ENCODE measurements at regions not wholly inside any gene's neighbourhood (a gene's known extent, or its start where the extent isn't known, plus 50 kb on each side); places are given as distances from the start of the nearest gene placed in this dataset.
"Not testable (repeated sequence)": the region's sequence is repeated elsewhere in the genome, so short reads cannot be mapped to it uniquely, and the experiment has no call there.

DNA sequence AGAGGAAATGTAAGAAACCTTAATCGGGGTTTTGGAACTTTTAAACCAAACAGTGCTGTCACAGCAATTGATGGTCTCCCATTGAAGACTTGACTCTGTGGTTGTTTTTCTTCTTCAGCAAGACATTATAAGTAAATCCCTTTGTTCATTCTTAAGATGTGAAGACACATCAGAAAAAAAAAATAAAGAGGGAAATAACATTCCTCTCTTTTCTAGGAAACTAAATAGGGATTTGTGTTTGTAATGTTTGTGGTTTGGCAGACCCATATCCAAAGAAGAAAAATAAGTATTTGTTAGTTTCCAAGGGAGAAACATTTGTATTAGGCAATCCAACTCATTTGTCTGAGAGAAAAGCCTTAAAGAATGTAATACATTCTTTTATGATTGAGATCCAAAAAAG is 359.9 kb downstream of the DSC3 start:
- H3K9me3 ChIP-seq = no peaks in the 10 kb centered on the region
- H3K36me3 ChIP-seq = no peaks in the 10 kb centered on the region
- DNase-seq (ENCODE audit: low spot score in 2 of 2) = no peak
- no peak overlapping the region for H3K27ac ChIP-seq
- H3K4me1 ChIP-seq = no peaks in the 10 kb centered on the region
- H3K27me3 ChIP-seq = no peaks in the 10 kb centered on the region
- H3K4me3 ChIP-seq = no peak overlapping the region
- no peak for TF ChIP-seq POLR2AphosphoS5 (IDR thresholded peaks at IDR 0.05)
- TF ChIP-seq POLR2A (IDR thresholded peaks at IDR 0.05) = no peak
- no peak for TF ChIP-seq EP300 (IDR thresholded peaks at IDR 0.05)
- TF ChIP-seq, protein P1, sequence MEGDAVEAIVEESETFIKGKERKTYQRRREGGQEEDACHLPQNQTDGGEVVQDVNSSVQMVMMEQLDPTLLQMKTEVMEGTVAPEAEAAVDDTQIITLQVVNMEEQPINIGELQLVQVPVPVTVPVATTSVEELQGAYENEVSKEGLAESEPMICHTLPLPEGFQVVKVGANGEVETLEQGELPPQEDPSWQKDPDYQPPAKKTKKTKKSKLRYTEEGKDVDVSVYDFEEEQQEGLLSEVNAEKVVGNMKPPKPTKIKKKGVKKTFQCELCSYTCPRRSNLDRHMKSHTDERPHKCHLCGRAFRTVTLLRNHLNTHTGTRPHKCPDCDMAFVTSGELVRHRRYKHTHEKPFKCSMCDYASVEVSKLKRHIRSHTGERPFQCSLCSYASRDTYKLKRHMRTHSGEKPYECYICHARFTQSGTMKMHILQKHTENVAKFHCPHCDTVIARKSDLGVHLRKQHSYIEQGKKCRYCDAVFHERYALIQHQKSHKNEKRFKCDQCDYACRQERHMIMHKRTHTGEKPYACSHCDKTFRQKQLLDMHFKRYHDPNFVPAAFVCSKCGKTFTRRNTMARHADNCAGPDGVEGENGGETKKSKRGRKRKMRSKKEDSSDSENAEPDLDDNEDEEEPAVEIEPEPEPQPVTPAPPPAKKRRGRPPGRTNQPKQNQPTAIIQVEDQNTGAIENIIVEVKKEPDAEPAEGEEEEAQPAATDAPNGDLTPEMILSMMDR (IDR thresholded peaks at IDR 0.05) = no peak
- WGBS = 39% methylated on average over 1 of the region's 1 CpG

DNA sequence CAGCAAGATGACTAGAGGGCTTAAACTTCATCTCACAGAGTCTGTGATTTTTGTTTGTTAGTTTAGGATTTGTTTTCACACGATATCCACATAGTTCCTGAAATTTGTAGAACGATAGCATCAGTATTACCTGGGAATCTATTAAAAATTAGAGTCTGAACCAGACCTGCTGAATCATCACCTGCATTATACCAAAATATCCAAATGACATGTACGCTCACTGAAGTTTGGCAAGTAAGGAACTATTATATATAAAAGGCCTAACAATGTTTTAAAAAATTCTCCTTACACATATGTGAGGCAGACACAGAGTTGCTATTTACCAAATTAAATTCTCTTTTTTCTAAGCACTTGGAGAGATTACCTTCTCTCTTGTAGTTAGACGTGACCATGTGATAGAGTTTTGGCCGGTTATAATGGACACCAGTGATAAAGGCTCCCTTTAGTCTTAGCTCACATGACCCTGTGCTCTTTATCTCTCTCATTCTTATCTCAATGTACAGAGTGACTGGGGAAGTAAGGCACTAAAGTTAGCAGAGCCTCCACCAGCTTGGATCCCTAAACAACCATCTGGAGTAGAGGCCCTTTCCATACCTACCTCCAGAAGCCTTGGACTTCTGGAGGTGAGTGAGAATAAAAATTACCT is 363.1 kb downstream of the DSC3 start:
- TF ChIP-seq EP300 (IDR thresholded peaks at IDR 0.05) (no peak), POLR2A (IDR thresholded peaks at IDR 0.05) (no peak), POLR2AphosphoS5 (IDR thresholded peaks at IDR 0.05) (no peak)
- TF ChIP-seq, protein P1 (IDR thresholded peaks at IDR 0.05) = no peak
- H3K27ac ChIP-seq = no peak overlapping the region
- WGBS = 86% methylated on average over 5 of the region's 5 CpGs
- H3K4me3 ChIP-seq = no peak overlapping the region
- no peaks in the 10 kb centered on the region for H3K9me3 ChIP-seq
- DNase-seq (ENCODE audit: low spot score in 2 of 2) = no peak
- H3K27me3 ChIP-seq = no peaks in the 10 kb centered on the region
- H3K36me3 ChIP-seq = no peaks in the 10 kb centered on the region
- no peaks in the 10 kb centered on the region for H3K4me1 ChIP-seq

DNA sequence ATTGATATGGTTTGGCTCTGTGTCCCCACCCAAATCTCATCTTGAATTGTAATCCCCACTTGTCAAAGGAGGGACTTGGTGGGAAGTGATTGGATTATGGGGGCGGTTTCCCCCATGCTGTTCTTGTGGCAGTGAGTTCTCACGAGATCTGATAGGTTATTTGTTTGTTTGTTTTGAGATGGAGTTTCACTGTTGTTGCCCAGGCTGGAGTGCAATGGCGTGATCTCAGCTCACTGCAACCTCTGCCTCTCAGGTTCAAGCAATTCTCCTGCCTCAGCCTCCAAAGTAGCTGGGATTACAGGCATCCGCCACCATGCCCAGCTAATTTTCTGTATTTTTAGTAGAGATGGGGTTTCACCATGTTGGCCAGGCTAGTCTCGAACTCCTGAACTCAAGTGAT is 364.7 kb downstream of the DSC3 start:
- not testable (repeated sequence) for H3K36me3 ChIP-seq; H3K4me1 ChIP-seq; H3K27ac ChIP-seq; H3K9me3 ChIP-seq; H3K4me3 ChIP-seq; H3K27me3 ChIP-seq; DNase-seq (ENCODE audit: low spot score in 2 of 2)
- 91% methylated on average over 5 of the region's 5 CpGs for WGBS

DNA sequence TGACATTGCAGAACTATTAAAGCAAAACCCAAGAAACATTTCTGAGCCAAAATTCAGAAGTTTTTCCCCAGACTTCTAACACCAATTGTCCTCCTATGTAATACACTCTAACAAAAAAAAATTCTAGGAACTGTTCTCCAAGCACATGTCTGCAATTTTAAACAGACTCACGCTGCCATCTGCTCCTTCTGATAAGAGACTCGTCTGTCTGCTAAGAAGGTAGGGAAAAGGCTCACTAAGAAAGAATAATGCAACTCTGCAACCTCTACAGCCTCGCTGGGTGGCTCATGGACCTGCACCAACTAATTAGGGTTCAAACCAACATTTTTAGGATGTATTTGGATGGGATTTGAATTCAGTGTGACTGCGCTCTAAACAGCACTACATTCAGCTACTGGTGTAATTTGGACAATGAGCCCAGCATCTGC is 366.5 kb downstream of the DSC3 start:
- Histone ChIP-seq H3K27me3 (no peaks in the 10 kb centered on the region), H3K4me1 (no peaks in the 10 kb centered on the region), H3K36me3 (no peaks in the 10 kb centered on the region), H3K9me3 (no peaks in the 10 kb centered on the region), H3K27ac (no peak overlapping the region), H3K4me3 (no peak overlapping the region)
- 26% methylated on average over 4 of the region's 4 CpGs for WGBS
- no peak for DNase-seq (ENCODE audit: low spot score in 2 of 2)
- TF ChIP-seq EP300 (IDR thresholded peaks at IDR 0.05) = no peak
- TF ChIP-seq POLR2AphosphoS5 (IDR thresholded peaks at IDR 0.05) = no peak
- TF ChIP-seq, protein P1 (IDR thresholded peaks at IDR 0.05) = no peak
- no peak for TF ChIP-seq POLR2A (IDR thresholded peaks at IDR 0.05)

DNA sequence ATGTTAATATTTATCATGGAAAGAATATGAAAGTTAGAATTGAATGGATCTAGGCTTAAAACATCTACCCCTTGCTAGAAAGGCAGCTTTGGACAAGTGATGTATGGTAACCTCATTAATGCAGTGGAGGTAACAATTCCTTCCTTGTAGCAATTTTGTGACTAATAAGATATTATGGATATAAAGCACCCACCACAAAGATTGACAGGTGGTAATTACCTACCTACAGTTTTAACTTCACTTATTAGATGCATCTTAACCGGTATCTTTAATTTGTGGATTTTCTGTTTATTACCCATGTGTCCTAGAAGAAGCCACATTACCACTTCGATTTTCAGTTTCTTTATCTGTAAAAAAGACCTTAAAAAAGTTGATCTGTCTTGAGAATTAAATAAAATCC is 367.0 kb downstream of the DSC3 start:
- no peaks in the 10 kb centered on the region for H3K36me3 ChIP-seq
- no peak for TF ChIP-seq EP300 (IDR thresholded peaks at IDR 0.05)
- TF ChIP-seq POLR2AphosphoS5 (IDR thresholded peaks at IDR 0.05) = no peak
- TF ChIP-seq, protein P1 (IDR thresholded peaks at IDR 0.05) = no peak
- no peak for TF ChIP-seq POLR2A (IDR thresholded peaks at IDR 0.05)
- H3K27me3 ChIP-seq = no peaks in the 10 kb centered on the region
- 77% methylated on average over 2 of the region's 2 CpGs for WGBS
- no peaks in the 10 kb centered on the region for H3K9me3 ChIP-seq
- DNase-seq (ENCODE audit: low spot score in 2 of 2) = no peak
- no peak overlapping the region for H3K27ac ChIP-seq
- no peak overlapping the region for H3K4me3 ChIP-seq
- no peaks in the 10 kb centered on the region for H3K4me1 ChIP-seq

DNA sequence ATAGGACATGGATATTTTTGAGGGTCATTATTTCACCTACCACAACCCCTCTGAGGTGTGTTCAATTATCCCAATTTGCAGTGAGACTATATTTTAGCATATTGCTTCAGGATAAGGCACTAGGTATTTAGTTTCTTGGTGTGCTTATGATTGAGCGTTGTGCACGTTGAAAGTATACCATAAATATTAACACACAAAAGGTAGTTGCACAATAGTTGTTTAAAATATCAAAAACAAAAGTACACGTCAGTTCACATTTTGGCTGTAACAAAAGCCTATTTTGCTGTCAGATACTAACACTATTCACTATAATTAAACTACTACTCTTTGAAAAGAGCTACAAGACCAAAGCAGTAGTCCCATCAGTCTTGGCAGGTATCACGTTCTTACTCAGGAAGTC is 367.5 kb downstream of the DSC3 start:
- no peak overlapping the region for H3K27ac ChIP-seq
- H3K4me3 ChIP-seq = no peak overlapping the region
- 69% methylated on average over 4 of the region's 4 CpGs for WGBS
- no peaks in the 10 kb centered on the region for H3K4me1 ChIP-seq
- no peak for DNase-seq (ENCODE audit: low spot score in 2 of 2)
- no peaks in the 10 kb centered on the region for H3K27me3 ChIP-seq
- TF ChIP-seq POLR2A (IDR thresholded peaks at IDR 0.05) (no peak), EP300 (IDR thresholded peaks at IDR 0.05) (no peak), POLR2AphosphoS5 (IDR thresholded peaks at IDR 0.05) (no peak)
- TF ChIP-seq, protein P1 (IDR thresholded peaks at IDR 0.05) = no peak
- no peaks in the 10 kb centered on the region for H3K9me3 ChIP-seq
- no peaks in the 10 kb centered on the region for H3K36me3 ChIP-seq
